B cell (primary cell): ENCODE measurements at regions not wholly inside any gene's neighbourhood (a gene's known extent, or its start where the extent isn't known, plus 50 kb on each side); places are given as distances from the start of the nearest gene placed in this dataset.

Experiments
- ATAC-seq: fragments of 200-7000 bp; cut with Tn5 transposase; one replicate; pipeline ENCODE4 v1.10.0; 2021; ENCODE audit warnings: low read depth, mild to moderate bottlenecking, moderate number of reproducible peaks, moderate library complexity
- CTCF ChIA-PET: fragments of 350-600 bp; sonication (Branson Sonifier 250); formaldehyde crosslinking; loops from one replicate; lab custom pipeline; 2021; ENCODE audit warnings: antibody characterized with exemption, inconsistent platforms; lab: Charles Lee
- POLR2A ChIA-PET: fragments of 350-600 bp; sonication (Branson Sonifier 250); formaldehyde crosslinking; loops from one replicate; lab custom pipeline; 2021; ENCODE audit warnings: antibody characterized with exemption; lab: Charles Lee
- DNase-seq: peaks from one replicate; pipeline ENCODE4 v3.0.0; 2013
- H2AFZ ChIP-seq: 2 replicates; pipeline ENCODE4 v1.6.1; 2012; ENCODE audit warnings: mild to moderate bottlenecking, low read depth, low read length; ENCODE audit not compliant: insufficient read depth, poor library complexity, severe bottlenecking
- H3K27ac ChIP-seq, 2 donors: 1 replicate in 1 of 2; 2 replicates in 1 of 2; pipeline ENCODE4 v1.5.1; 2012 to 2013; ENCODE audit warnings: low read length in 2 of 2, mild to moderate bottlenecking in 2 of 2, moderate library complexity in 1 of 2
- H3K27me3 ChIP-seq, 4 experiments: fragments of 200-600 bp in 1 of 4; sonication (generic) in 1 of 4; replicated peaks in 1 of 4; 1 replicate in 2 of 4; 2 replicates in 2 of 4; pipeline versions ENCODE4 v1.6.1 to v1.7.0; 2013 to 2016; ENCODE audit warnings: low read length in 3 of 4, mild to moderate bottlenecking in 2 of 4, mixed read lengths in 1 of 4, moderate library complexity in 1 of 4; ENCODE audit not compliant: insufficient read depth in 4 of 4, control insufficient read depth in 3 of 4; ENCODE audit errors: control extremely low read depth in 1 of 4
- H3K36me3 ChIP-seq, 2 experiments: replicated peaks in 1 of 2; 1 replicate in 1 of 2; 2 replicates in 1 of 2; pipeline versions ENCODE4 v1.6.1 to v1.7.1; 2013; ENCODE audit warnings: low read length in 1 of 2; ENCODE audit not compliant: insufficient read depth in 2 of 2, control insufficient read depth in 1 of 2; ENCODE audit errors: control extremely low read depth in 1 of 2, extremely low read depth in 1 of 2
- H3K4me1 ChIP-seq, 2 donors: fragments of 200-600 bp in 1 of 2; sonication (generic) in 1 of 2; 1 replicate in 1 of 2; 2 replicates in 1 of 2; pipeline versions ENCODE4 v1.5.1 to v1.6.1; 2013 to 2017; ENCODE audit warnings: low read length in 2 of 2; ENCODE audit not compliant: control insufficient read depth in 2 of 2, insufficient read depth in 2 of 2
- H3K4me2 ChIP-seq: replicated peaks from 2 replicates; pipeline ENCODE3; 2012; ENCODE audit warnings: mild to moderate bottlenecking, low read depth, low read length; ENCODE audit not compliant: poor library complexity, severe bottlenecking
- H3K4me3 ChIP-seq, 5 experiments: fragments of 200-600 bp in 1 of 5; sonication (generic) in 1 of 5; 1 replicate in 3 of 5; 2 replicates in 2 of 5; pipeline versions ENCODE4 v1.5.1 to v1.7.0; 2011 to 2016; ENCODE audit warnings: low read length in 4 of 5, mild to moderate bottlenecking in 4 of 5, low read depth in 2 of 5, control low read depth in 1 of 5, moderate library complexity in 1 of 5; ENCODE audit not compliant: insufficient read depth in 1 of 5; ENCODE audit errors: control extremely low read depth in 1 of 5, extremely low read depth in 1 of 5
- H3K79me2 ChIP-seq: fragments of 200-600 bp; sonication (generic); one replicate; pipeline ENCODE4 v1.6.0; 2016; ENCODE audit warnings: low read length; ENCODE audit not compliant: control insufficient read depth, insufficient read depth
- H3K9ac ChIP-seq: fragments of 200-600 bp; sonication (generic); 2 replicates; pipeline ENCODE4 v1.6.1; 2017; ENCODE audit warnings: mild to moderate bottlenecking, low read length, moderate library complexity
- H3K9me3 ChIP-seq, 3 donors: one replicate each; pipeline versions ENCODE4 v1.6.1 to v1.7.1; 2013; ENCODE audit warnings: low read length in 2 of 3; ENCODE audit not compliant: control insufficient read depth in 2 of 3, insufficient read depth in 1 of 3; ENCODE audit errors: control extremely low read depth in 1 of 3
- H4K20me1 ChIP-seq: 2 replicates; pipeline ENCODE4 v1.6.0; 2012; ENCODE audit warnings: mild to moderate bottlenecking, low read length; ENCODE audit not compliant: insufficient read depth, control insufficient read depth, poor library complexity, severe bottlenecking
- H3K27ac Mint-ChIP-seq: one replicate; pipeline ENCODE4 v1.8.0; 2021; ENCODE audit warnings: mixed read lengths
- H3K27me3 Mint-ChIP-seq: one replicate; pipeline ENCODE4 v1.8.0; 2021; ENCODE audit warnings: mixed read lengths
- H3K4me1 Mint-ChIP-seq: one replicate; pipeline ENCODE4 v1.8.0; 2021; ENCODE audit warnings: mixed read lengths
- H3K4me3 Mint-ChIP-seq: one replicate; pipeline ENCODE4 v1.8.0; 2021; ENCODE audit warnings: mixed read lengths
- H3K9me3 Mint-ChIP-seq: one replicate; pipeline ENCODE4 v1.8.0; 2022; ENCODE audit warnings: mixed read lengths; ENCODE audit not compliant: insufficient read depth
- EZH2 ChIP-seq: IDR thresholded peaks from 2 replicates; pipeline ENCODE4 v1.6.1; 2012; ENCODE audit warnings: borderline replicate concordance, low read depth, mild to moderate bottlenecking, moderate library complexity, low read length; ENCODE audit not compliant: insufficient read depth, poor library complexity, severe bottlenecking
- WGBS: methylation state at CpG from one replicate; pipeline ENCODE4 v1.1.5; 2013; ENCODE audit warnings: missing lambda C conversion rate; ENCODE audit not compliant: insufficient coverage; 5-methylcytosine and 5-hydroxymethylcytosine counted together
- intact Hi-C: fragments of 100-400 bp; cut with micrococcal nuclease; formaldehyde crosslinking; loops from one replicate; pipeline ENCODE4 v1.10.0; 2022
- TF ChIP-seq, protein P1 (sequence below): fragments of 200-600 bp; IDR thresholded peaks from one replicate; pipeline ENCODE4 v1.8.0; 2022; ENCODE audit warnings: antibody characterized with exemption, mild to moderate bottlenecking

DNA sequence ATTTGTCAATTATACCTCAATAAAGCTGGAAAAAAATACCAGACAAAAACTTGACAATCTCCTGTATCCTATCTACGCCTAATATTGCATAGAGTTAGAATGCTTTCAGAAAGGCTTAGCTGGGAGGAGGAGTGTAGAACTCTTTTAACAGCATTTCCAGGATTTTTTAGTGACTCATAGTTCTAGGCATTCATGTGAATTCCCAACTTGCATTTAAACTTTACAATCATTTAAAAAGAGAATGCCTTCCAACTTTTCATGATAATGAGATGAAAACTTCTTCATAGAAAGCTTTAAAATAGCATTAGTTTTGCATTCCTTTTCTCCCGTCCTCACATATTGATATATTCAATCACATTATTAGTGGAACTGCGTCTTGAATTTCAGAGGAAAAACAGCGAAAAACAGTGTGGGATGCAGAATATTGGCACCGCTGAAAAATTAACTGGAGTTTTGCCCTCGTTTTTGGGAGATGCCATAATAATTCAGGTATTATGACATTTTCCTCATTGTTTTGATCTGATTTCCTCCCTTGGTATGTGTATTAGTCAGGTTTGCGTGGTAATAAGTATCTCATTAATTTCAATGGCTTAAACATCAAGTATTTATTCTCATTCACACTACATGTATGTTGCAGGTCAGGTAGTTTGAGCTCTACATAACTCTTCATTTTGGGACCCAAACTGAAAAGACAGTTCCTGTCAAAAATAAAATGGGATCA is 293.2 kb upstream of the FIGN start:
- WGBS = no CpG with 5 or more reads among the region's 7 CpGs
- H2AFZ ChIP-seq = no peak overlapping the region
- H4K20me1 ChIP-seq = no peaks in the 10 kb centered on the region
- no peak for TF ChIP-seq EZH2
- TF ChIP-seq, protein P1, sequence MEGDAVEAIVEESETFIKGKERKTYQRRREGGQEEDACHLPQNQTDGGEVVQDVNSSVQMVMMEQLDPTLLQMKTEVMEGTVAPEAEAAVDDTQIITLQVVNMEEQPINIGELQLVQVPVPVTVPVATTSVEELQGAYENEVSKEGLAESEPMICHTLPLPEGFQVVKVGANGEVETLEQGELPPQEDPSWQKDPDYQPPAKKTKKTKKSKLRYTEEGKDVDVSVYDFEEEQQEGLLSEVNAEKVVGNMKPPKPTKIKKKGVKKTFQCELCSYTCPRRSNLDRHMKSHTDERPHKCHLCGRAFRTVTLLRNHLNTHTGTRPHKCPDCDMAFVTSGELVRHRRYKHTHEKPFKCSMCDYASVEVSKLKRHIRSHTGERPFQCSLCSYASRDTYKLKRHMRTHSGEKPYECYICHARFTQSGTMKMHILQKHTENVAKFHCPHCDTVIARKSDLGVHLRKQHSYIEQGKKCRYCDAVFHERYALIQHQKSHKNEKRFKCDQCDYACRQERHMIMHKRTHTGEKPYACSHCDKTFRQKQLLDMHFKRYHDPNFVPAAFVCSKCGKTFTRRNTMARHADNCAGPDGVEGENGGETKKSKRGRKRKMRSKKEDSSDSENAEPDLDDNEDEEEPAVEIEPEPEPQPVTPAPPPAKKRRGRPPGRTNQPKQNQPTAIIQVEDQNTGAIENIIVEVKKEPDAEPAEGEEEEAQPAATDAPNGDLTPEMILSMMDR = no peak
- Mint-ChIP-seq H3K27me3 (no peaks in the 10 kb centered on the region), H3K4me1 (no peaks in the 10 kb centered on the region), H3K4me3 (no peak overlapping the region), H3K27ac (no peak overlapping the region), H3K9me3 (peaks cover 3% of the 10 kb centered on the region)
- no peaks in the 10 kb centered on the region for H3K27me3 ChIP-seq
- DNase-seq = no peak
- ChIA-PET CTCF (no interaction called here), POLR2A (no interaction called here)
- no peak overlapping the region for H3K4me2 ChIP-seq
- H3K9me3 ChIP-seq = no peaks in the 10 kb centered on the region
- H3K79me2 ChIP-seq = no peaks in the 10 kb centered on the region
- no peaks in the 10 kb centered on the region for H3K4me1 ChIP-seq
- no peak for ATAC-seq
- H3K27ac ChIP-seq = no peak overlapping the region
- intact Hi-C loops = no loop called here
- H3K4me3 ChIP-seq = no peak overlapping the region
- H3K36me3 ChIP-seq = no peaks in the 10 kb centered on the region
- no peak overlapping the region for H3K9ac ChIP-seq

DNA sequence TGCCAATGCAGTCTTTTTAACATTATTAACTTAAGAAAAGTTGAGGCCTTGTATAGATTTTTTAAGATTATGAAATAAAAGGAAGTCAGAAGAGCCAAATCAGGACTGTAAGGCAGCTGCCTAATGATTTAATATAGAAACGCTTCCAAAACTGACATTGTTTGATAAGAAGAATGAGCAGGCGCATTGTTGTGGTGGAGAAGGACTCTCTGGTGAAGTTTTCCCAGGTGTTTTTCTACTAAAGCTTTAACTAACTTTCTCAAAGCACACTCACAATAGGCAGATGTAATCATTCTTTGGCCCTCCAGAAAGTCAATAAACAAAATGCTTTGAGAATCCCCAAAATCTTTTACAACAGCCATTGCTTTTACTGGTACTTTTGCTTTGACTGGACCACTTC is 288.6 kb upstream of the FIGN start:
- Histone ChIP-seq H4K20me1 (no peaks in the 10 kb centered on the region), H3K36me3 (no peaks in the 10 kb centered on the region), H3K9me3 (no peaks in the 10 kb centered on the region), H3K27me3 (no peaks in the 10 kb centered on the region), H3K27ac (no peak overlapping the region), H3K4me1 (no peaks in the 10 kb centered on the region), H3K9ac (no peak overlapping the region), H3K4me2 (no peak overlapping the region), H2AFZ (no peak overlapping the region), H3K79me2 (no peaks in the 10 kb centered on the region), H3K4me3 (no peak overlapping the region)
- Mint-ChIP-seq H3K4me3 (no peak overlapping the region), H3K4me1 (no peaks in the 10 kb centered on the region), H3K27ac (no peak overlapping the region), H3K9me3 (peaks cover 7% of the 10 kb centered on the region), H3K27me3 (no peaks in the 10 kb centered on the region)
- ATAC-seq (no peak), DNase-seq (no peak)
- intact Hi-C loops = no loop called here
- CTCF ChIA-PET = no interaction called here
- POLR2A ChIA-PET = no interaction called here
- TF ChIP-seq EZH2 = no peak
- TF ChIP-seq, protein P1 = no peak
- WGBS = no CpG with 5 or more reads among the region's 2 CpGs
